NCI-H1694 treated with DMSO at 0.1 percent for 48 hours (cell line): ENCODE measurements at regions not wholly inside any gene's neighbourhood (a gene's known extent, or its start where the extent isn't known, plus 50 kb on each side); places are given as distances from the start of the nearest gene placed in this dataset.
"Not testable (repeated sequence)": the region's sequence is repeated elsewhere in the genome, so short reads cannot be mapped to it uniquely, and the experiment has no call there.

Source experiments
- DNase-seq: peaks from one replicate; lab custom pipeline; 2025; lab: John Stamatoyannopoulos, UW

GRCh38 chr2:13413989-13414388 is 697.3 kb downstream of the TRIB2 start:
- DNase-seq, result no peak

GRCh38 chr2:13414897-13415296 is 698.2 kb downstream of the TRIB2 start:
- no peak for DNase-seq

GRCh38 chr2:13433954-13434353 is 717.2 kb downstream of the TRIB2 start:
- no peak for DNase-seq

GRCh38 chr2:13443554-13444261 is 727.0 kb downstream of the TRIB2 start:
- DNase-seq, result not testable (repeated sequence)

- DNase-seq, result no peak
These were observed 745.7 kb downstream of the TRIB2 start for GRCh38 chr2:13462464-13462863.

- DNase-seq, result no peak
These were observed 749.3 kb downstream of the TRIB2 start for GRCh38 chr2:13466076-13466475.

- no peak for DNase-seq
These were observed 757.8 kb downstream of the TRIB2 start for GRCh38 chr2:13474538-13474937.

GRCh38 chr2:13480057-13480456 is 763.3 kb downstream of the TRIB2 start:
- DNase-seq, result no peak

- DNase-seq, result no peak
These were observed 764.5 kb downstream of the TRIB2 start for GRCh38 chr2:13481201-13481600.

GRCh38 chr2:13485256-13485655 is 768.5 kb downstream of the TRIB2 start:
- no peak for DNase-seq

GRCh38 chr2:13488965-13489364 is 772.2 kb downstream of the TRIB2 start:
- DNase-seq, result no peak

GRCh38 chr2:13492262-13492661 is 775.5 kb downstream of the TRIB2 start:
- DNase-seq, result no peak

GRCh38 chr2:13495051-13495450 is 778.3 kb downstream of the TRIB2 start:
- DNase-seq, result no peak

- no peak for DNase-seq
These were observed 788.1 kb downstream of the TRIB2 start for GRCh38 chr2:13504808-13505207.

- no peak for DNase-seq
These were observed 791.9 kb downstream of the TRIB2 start for GRCh38 chr2:13508671-13509070.

- DNase-seq, result no peak
These were observed 798.5 kb downstream of the TRIB2 start for GRCh38 chr2:13515254-13515653.

- no peak for DNase-seq
These were observed 805.4 kb downstream of the TRIB2 start for GRCh38 chr2:13522096-13522495.

- no peak for DNase-seq
These were observed 806.4 kb downstream of the TRIB2 start for GRCh38 chr2:13522917-13523821.

GRCh38 chr2:13524492-13524891 is 807.8 kb downstream of the TRIB2 start:
- no peak for DNase-seq

- DNase-seq, result not testable (repeated sequence)
These were observed 815.1 kb downstream of the TRIB2 start for GRCh38 chr2:13531735-13532410.

GRCh38 chr2:13532781-13533523 is 816.2 kb downstream of the TRIB2 start:
- DNase-seq, result not testable (repeated sequence)

GRCh38 chr2:13533524-13533922 is 816.8 kb downstream of the TRIB2 start:
- DNase-seq, result no peak
